Activated CD8-positive, alpha-beta memory T cell treated with anti-CD3 and anti-CD28 coated beads, Interleukin-2, amount 10 ng/mL, durations not matched to agents 7 days and 5 days (primary cell): ENCODE measurements at regions not wholly inside any gene's neighbourhood (a gene's known extent, or its start where the extent isn't known, plus 50 kb on each side); places are given as distances from the start of the nearest gene placed in this dataset.

Experiments used
- ATAC-seq: fragments of 150-1000 bp; cut with Tn5 transposase; one replicate; pipeline ENCODE4 v1.10.0; 2021; ENCODE audit warnings: moderate library complexity
- CTCF ChIA-PET: fragments of 350-600 bp; sonication (Branson Sonifier 250); formaldehyde crosslinking; loops from one replicate; lab custom pipeline; 2021; ENCODE audit warnings: antibody characterized with exemption; lab: Charles Lee
- DNase-seq: peaks from one replicate; pipeline ENCODE4 v3.0.0-alpha.2; 2020
- H3K27ac Mint-ChIP-seq: one replicate; pipeline ENCODE4 v1.8.0; 2021; ENCODE audit warnings: mild to moderate bottlenecking, mixed read lengths
- H3K27me3 Mint-ChIP-seq: one replicate; pipeline ENCODE4 v1.8.0; 2021; ENCODE audit warnings: mixed read lengths
- H3K36me3 Mint-ChIP-seq: one replicate; pipeline ENCODE4 v1.8.0; 2021; ENCODE audit warnings: mild to moderate bottlenecking, mixed read lengths
- H3K4me1 Mint-ChIP-seq: one replicate; pipeline ENCODE4 v1.8.0; 2021; ENCODE audit warnings: mixed read lengths
- H3K4me3 Mint-ChIP-seq: one replicate; pipeline ENCODE4 v1.8.0; 2021; ENCODE audit warnings: mild to moderate bottlenecking, moderate library complexity, mixed read lengths
- H3K9me3 Mint-ChIP-seq: one replicate; pipeline ENCODE4 v1.8.0; 2022; ENCODE audit warnings: low read depth, mixed read lengths

DNA sequence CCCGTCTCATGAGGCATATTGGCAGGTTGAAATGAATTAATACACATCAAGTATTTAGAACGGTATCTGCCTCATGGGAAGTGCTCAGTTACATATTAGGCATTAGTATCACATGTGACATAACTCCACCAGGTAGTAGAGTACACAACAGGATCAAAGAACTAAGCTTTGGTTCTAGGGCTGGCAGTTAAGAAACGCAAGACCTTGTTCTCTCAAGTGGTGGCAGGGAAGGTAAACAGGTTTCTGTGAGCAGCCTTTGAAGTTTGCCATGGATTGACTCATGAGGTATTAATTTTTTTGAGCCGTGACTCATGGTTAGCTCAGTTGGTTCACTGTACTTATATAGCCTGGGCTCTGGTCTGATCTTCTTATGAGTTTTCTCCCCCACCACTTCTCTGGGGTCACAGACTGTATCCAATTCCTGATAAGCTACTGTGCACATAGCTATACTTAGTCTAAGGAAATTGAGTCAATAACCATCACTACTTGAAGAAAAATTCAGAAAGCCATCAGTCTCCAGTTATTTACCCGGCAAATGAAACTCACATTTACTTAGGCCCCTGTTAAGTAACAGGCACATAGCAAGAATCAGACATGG, 155.6 kb upstream of the STT3B start:
- DNase-seq (no peak), ATAC-seq (no peak)
- no peaks in the 10 kb centered on the region for H3K36me3 Mint-ChIP-seq
- no peak overlapping the region for H3K27ac Mint-ChIP-seq
- H3K9me3 Mint-ChIP-seq = no peaks in the 10 kb centered on the region
- no peak overlapping the region for H3K4me3 Mint-ChIP-seq
- no peaks in the 10 kb centered on the region for H3K4me1 Mint-ChIP-seq
- H3K27me3 Mint-ChIP-seq = no peaks in the 10 kb centered on the region
- CTCF ChIA-PET = no interaction called here

DNA sequence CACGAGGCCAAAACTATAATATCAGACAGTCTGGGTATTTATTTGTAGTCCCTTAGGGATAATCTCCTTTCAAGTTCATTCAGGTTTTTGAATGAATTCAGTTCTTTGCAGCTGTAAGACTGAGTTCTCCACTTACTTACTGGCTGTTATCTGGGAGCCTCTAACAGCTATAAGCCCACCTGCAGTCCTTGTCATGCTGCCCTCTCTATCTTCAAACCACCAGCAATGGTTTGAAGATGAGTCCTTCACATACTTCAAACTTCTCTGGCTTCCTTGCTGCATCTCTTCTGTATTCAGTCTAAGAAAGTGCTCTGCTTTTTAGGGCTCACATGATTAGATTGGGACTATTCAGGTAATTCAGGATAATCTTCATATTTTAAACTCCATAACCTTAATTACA, 154.5 kb upstream of the STT3B start:
- Mint-ChIP-seq H3K27me3 (no peaks in the 10 kb centered on the region), H3K9me3 (no peaks in the 10 kb centered on the region), H3K27ac (no peak overlapping the region), H3K36me3 (no peaks in the 10 kb centered on the region), H3K4me3 (no peak overlapping the region), H3K4me1 (no peaks in the 10 kb centered on the region)
- ATAC-seq (no peak), DNase-seq (no peak)
- CTCF ChIA-PET = interaction anchor here (0.7 kb wide), 1 partner anchor 11 kb away, joined by 5 read pairs; no protein-coding TSS in a partner anchor

DNA sequence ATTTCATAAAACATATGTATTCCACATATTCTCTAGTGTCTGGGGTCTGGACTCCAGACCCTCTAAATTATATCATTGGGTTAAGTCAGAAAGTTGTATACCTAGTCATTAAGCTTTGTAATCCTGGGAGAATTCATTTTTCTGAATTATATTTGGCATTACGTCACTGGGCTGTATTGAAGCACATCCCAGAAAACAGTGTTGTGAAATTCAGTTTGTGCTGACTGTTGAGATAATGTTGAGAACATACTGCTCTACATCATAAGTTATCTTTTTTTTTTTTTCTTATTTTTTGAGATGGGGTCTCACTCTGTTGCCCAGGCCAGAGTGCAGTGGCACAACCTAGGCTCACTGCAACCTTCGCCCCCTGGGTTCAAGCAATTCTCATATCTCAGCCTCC, 153.1 kb upstream of the STT3B start:
- Mint-ChIP-seq H3K9me3 (no peaks in the 10 kb centered on the region), H3K27ac (no peak overlapping the region), H3K36me3 (no peaks in the 10 kb centered on the region), H3K4me1 (no peaks in the 10 kb centered on the region), H3K4me3 (no peak overlapping the region), H3K27me3 (no peaks in the 10 kb centered on the region)
- DNase-seq (no peak), ATAC-seq (no peak)
- CTCF ChIA-PET = no interaction called here

DNA sequence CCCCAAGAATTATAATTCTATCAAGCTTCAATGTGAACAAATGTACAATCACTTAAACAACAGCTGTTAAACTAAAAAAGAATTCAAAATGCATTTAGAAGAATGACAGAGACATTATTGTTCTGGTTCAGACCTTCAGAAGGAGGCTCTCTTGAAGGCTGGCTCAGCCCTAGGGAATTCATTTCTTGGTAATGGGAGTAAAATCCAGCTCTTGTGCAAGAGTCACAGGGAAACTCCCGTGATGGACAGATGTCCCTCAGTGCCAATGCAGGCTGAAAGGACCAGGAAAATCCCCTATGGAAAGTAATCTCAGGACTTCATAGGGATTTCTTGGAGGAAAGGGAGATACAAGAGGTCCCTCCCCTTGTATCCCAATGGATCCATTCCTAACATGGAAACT, 149.9 kb upstream of the STT3B start:
- Mint-ChIP-seq H3K36me3 (peaks cover 6% of the 10 kb centered on the region), H3K4me1 (no peaks in the 10 kb centered on the region), H3K27ac (no peak overlapping the region), H3K27me3 (no peaks in the 10 kb centered on the region), H3K4me3 (no peak overlapping the region), H3K9me3 (peaks cover 4% of the 10 kb centered on the region)
- ATAC-seq (no peak), DNase-seq (no peak)
- CTCF ChIA-PET = no interaction called here

DNA sequence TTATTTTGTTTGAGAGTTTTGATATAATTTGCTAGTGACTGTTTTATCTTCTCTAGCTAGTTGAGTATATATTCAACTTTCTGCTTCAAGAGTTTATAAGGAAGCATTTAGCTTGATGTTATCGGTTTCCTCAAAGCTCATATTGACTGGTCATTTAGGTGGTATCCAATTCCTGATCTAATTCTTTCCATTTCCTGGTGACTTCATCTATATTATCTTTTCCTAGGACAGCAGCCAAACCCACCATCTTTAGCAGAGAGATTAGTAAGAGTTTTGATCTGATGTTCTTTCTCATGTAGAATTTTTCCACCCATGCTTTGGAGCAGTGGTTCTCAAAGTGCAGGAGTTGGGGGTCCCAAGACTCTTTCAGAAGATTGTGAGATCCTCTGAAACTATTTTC, 148.6 kb upstream of the STT3B start:
- Mint-ChIP-seq H3K27ac (no peak overlapping the region), H3K4me3 (no peak overlapping the region), H3K4me1 (no peaks in the 10 kb centered on the region), H3K36me3 (peaks cover 6% of the 10 kb centered on the region), H3K9me3 (peaks cover 4% of the 10 kb centered on the region), H3K27me3 (no peaks in the 10 kb centered on the region)
- CTCF ChIA-PET = interaction anchor here (2.2 kb wide), 1 partner anchor 10 kb away, joined by 5 read pairs; no protein-coding TSS in a partner anchor
- no peak for DNase-seq
- ATAC-seq = no peak

DNA sequence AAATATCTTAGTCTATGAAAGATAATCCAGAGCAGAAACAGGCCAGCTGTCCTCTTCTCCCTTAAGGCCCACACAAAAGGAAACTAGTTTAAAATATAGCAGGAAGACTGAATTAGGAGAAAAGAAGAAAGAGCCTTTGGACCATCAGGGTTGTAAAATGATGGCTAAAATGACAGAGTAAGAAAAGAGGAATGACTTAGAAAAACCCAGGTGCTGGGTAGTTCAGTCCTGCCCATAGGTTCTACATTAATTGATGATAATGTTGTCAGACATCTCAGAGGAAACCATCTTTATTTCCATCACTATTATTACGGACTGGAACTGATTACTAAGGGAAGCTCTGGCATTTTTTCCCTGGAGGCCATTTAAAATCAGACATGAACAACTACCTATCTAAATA, 142.8 kb upstream of the STT3B start:
- Mint-ChIP-seq H3K27ac (no peak overlapping the region), H3K36me3 (peaks cover 6% of the 10 kb centered on the region), H3K4me1 (no peaks in the 10 kb centered on the region), H3K4me3 (no peak overlapping the region), H3K27me3 (no peaks in the 10 kb centered on the region), H3K9me3 (peaks cover 5% of the 10 kb centered on the region)
- CTCF ChIA-PET = no interaction called here
- DNase-seq (no peak), ATAC-seq (no peak)

DNA sequence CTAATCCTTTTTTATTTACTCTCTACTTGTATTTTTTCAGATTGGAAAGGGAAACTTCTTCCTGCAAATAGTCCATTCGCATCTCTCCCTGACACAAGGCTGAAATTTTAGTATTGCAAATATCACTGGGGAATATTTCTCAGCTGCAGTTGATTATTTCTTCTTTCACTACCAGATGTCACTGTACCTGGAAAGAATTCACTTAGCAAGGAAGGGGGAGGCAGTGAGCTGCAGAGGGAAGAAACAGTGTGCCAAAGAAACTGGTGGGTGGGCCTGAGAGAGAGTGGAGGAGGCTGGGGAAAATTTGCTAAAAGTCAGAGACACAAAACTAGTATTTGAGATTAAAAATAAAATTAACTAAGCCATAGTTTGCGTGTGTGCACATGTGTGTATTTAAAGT, 142.3 kb upstream of the STT3B start:
- Mint-ChIP-seq H3K27ac (no peak overlapping the region), H3K36me3 (peaks cover 6% of the 10 kb centered on the region), H3K27me3 (no peaks in the 10 kb centered on the region), H3K4me3 (no peak overlapping the region), H3K9me3 (peaks cover 5% of the 10 kb centered on the region), H3K4me1 (no peaks in the 10 kb centered on the region)
- CTCF ChIA-PET = no interaction called here
- DNase-seq (no peak), ATAC-seq (no peak)

DNA sequence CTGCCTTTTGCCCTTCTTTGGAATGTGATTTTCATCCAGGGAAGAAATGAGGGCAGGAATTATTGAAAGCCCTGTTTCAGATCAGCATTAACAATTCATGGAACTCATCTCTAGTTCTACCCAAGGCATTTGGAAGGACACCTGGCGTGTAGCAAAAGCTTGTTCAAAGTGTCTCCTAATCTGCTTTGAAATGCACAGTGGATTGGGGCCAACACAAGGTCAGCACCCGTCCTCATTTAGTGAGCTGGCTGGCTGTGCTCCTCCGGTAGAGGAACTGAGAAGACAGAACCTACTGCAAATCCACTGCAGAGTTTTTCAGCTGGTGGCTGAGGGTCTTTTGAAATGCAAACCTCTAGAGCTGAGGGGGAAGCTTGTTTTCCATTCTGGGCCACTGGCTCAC, 141.6 kb upstream of the STT3B start:
- Mint-ChIP-seq H3K27ac (no peak overlapping the region), H3K27me3 (no peaks in the 10 kb centered on the region), H3K9me3 (peaks cover 2% of the 10 kb centered on the region), H3K36me3 (peaks cover 6% of the 10 kb centered on the region), H3K4me1 (no peaks in the 10 kb centered on the region), H3K4me3 (no peak overlapping the region)
- CTCF ChIA-PET = interaction anchor here (1.3 kb wide), 1 partner anchor 9 kb away, joined by 3 read pairs; no protein-coding TSS in a partner anchor
- ATAC-seq (no peak), DNase-seq (no peak)

DNA sequence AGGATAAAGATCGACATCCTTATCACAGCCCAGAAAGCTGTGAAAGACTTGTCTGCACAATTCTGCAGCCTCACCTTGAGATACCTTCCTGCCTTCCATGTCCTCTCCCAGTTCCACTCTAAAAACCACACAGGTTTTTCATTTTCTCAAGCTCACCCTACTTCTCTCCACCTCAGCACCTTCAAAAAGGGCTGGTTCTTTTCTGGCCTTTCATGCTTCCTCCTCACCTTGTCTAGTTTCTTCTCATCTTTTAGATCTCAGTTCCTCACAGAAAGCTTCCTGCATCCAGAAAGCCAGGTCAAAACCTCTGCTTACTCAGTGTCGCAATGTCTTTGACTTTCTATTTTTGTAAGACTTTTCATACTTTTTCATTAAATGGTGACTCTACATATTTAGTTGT, 140.2 kb upstream of the STT3B start:
- ATAC-seq (no peak), DNase-seq (no peak)
- H3K36me3 Mint-ChIP-seq = no peaks in the 10 kb centered on the region
- H3K27me3 Mint-ChIP-seq = no peaks in the 10 kb centered on the region
- H3K27ac Mint-ChIP-seq = no peak overlapping the region
- H3K4me3 Mint-ChIP-seq = no peak overlapping the region
- CTCF ChIA-PET = no interaction called here
- H3K4me1 Mint-ChIP-seq = no peaks in the 10 kb centered on the region
- peaks cover 2% of the 10 kb centered on the region for H3K9me3 Mint-ChIP-seq

DNA sequence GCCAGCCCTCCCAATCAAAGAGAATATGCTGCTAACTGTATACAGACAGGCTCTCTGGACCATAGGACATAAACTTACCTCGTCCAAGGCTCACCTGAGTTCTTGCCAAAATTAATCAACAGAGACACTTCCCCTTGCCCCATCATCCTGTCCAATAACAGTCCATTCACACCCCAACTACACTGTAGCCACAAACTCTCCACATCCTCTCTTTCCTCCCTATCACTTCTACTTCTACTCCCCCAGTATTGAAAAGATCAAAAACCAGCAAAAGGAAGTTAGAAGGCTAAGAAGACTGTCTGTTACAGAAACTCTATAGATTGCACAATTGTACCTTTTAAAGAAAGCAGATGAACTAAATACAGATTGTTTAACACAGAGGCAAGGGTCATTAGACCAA, 133.5 kb upstream of the STT3B start:
- no peak overlapping the region for H3K4me3 Mint-ChIP-seq
- CTCF ChIA-PET = no interaction called here
- H3K4me1 Mint-ChIP-seq = peaks cover 16% of the 10 kb centered on the region
- ATAC-seq = peak; percentile 33
- H3K9me3 Mint-ChIP-seq = peaks cover 4% of the 10 kb centered on the region
- H3K27me3 Mint-ChIP-seq = no peaks in the 10 kb centered on the region
- H3K36me3 Mint-ChIP-seq = no peaks in the 10 kb centered on the region
- DNase-seq = no peak
- no peak overlapping the region for H3K27ac Mint-ChIP-seq

DNA sequence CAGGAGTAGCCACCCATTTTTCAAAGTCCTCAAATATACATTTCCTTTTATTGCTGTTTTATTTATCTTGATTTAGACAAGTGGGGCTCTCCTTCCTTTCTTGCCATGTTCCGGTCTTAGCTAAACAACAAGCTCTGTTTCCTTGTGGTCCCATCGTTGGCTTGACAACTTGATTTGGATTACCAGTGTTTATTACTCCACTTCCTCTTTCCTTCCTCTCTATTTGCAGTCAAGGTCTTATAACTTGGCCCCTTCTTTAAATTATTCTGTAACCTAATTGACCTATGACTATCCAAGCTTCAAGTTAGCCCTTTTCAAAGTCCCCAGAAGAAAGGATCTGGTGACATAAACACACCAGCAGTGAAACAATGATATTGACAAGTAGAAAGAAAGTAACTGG, 130.6 kb upstream of the STT3B start:
- no peak for ATAC-seq
- CTCF ChIA-PET = no interaction called here
- Mint-ChIP-seq H3K4me3 (no peak overlapping the region), H3K27ac (no peak overlapping the region), H3K9me3 (peaks cover 4% of the 10 kb centered on the region), H3K27me3 (no peaks in the 10 kb centered on the region), H3K36me3 (no peaks in the 10 kb centered on the region), H3K4me1 (peaks cover 16% of the 10 kb centered on the region)
- DNase-seq = no peak

DNA sequence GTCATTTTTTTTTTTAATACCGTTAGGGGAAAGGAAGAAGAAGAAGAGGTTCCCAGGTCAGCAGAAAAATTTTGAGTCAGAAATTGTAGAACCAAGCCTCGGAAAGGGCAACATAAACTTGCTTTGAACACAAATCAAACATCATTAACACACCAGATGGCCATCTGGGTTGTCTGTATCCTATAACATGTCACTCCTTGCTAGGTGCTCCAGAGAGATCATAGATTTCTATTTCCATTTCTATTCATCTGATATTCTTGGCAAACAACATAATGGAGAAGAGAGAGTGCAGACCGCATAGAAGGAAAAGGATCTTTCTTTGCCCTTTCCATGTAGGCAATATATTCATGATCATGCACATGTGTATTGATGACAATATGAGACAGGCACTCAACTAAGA, 129.5 kb upstream of the STT3B start:
- H3K27ac Mint-ChIP-seq = no peak overlapping the region
- no peak for ATAC-seq
- H3K4me3 Mint-ChIP-seq = no peak overlapping the region
- peaks cover 4% of the 10 kb centered on the region for H3K9me3 Mint-ChIP-seq
- no peak for DNase-seq
- CTCF ChIA-PET = no interaction called here
- peaks cover 16% of the 10 kb centered on the region for H3K4me1 Mint-ChIP-seq
- H3K36me3 Mint-ChIP-seq = no peaks in the 10 kb centered on the region
- no peaks in the 10 kb centered on the region for H3K27me3 Mint-ChIP-seq

DNA sequence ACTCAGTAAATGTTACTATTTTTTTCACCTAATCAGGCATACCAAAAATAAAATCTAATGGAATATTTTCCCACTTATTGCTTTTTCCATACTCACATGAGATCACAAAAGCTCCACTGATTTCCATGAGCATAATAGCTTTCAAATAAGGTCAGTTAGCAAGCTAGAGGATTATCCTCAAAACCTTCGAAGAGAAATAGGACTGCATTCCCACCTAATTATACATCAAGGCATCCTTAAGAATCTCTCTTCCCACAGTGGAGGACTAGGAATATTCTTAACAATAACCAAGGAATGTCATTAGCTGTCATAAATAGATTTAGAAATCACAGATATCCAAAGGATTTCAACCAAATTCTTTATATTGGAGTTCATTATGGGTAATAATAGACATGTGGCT, 127.9 kb upstream of the STT3B start:
- Mint-ChIP-seq H3K4me1 (peaks cover 7% of the 10 kb centered on the region), H3K4me3 (no peak overlapping the region), H3K9me3 (peaks cover 4% of the 10 kb centered on the region), H3K36me3 (no peaks in the 10 kb centered on the region), H3K27me3 (no peaks in the 10 kb centered on the region), H3K27ac (no peak overlapping the region)
- CTCF ChIA-PET = interaction anchor here (1.6 kb wide), 1 partner anchor 75 kb away, joined by 3 read pairs; no protein-coding TSS in a partner anchor
- no peak for ATAC-seq
- DNase-seq = no peak

DNA sequence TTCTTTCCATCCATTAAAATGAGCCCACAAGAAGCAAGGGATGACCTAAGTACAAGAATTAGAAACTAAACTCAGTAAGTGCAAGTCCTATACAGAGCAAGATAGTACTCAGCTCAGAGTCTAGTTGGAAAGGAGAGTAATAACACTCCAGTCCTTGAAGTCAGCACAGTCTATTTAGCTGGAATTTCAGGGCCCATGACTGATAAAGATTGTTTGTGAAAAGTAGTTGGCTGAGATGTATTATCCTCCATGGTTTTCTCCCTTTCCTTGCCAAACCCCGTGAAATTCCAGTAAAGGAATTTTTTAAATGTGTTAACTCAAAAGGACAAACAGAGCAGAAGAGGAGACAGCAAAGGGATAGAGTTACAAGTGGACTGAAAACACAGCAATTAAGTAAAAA, 127.2 kb upstream of the STT3B start:
- Mint-ChIP-seq H3K9me3 (peaks cover 4% of the 10 kb centered on the region), H3K27me3 (peaks cover under 1% of the 10 kb centered on the region), H3K36me3 (no peaks in the 10 kb centered on the region), H3K4me3 (no peak overlapping the region), H3K27ac (no peak overlapping the region), H3K4me1 (peaks cover 2% of the 10 kb centered on the region)
- no peak for ATAC-seq
- CTCF ChIA-PET = no interaction called here
- no peak for DNase-seq
